ENCODE measurements at regions not wholly inside any gene's neighbourhood (a gene's known extent, or its start where the extent isn't known, plus 50 kb on each side); places are given as distances from the start of the nearest gene placed in this dataset.

DNA sequence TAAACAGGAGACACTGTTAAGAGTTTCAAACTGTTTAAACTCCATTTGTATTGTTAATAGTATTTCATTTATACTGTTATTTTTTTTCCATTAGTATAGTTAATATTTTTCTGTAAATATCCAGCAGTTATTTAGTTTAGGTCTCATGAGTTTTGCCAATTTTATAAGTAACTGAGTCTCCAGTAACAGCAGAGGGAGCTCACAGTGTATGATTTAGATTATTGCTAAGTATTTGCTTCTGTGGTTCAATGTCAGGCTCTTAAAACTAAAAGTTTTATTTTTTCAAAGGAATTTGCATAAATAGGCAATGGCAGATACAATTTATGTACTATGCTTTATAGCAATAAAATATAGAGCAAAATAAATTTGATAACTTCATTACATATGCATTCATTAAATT lies 209.7 kb downstream of the ATXN7L3B start (continued):
- no peak for TF ChIP-seq TSC22D2 (CRISPR knock-in tag; IDR thresholded peaks at IDR 0.05; ENCODE audit: borderline replicate concordance)

DNA sequence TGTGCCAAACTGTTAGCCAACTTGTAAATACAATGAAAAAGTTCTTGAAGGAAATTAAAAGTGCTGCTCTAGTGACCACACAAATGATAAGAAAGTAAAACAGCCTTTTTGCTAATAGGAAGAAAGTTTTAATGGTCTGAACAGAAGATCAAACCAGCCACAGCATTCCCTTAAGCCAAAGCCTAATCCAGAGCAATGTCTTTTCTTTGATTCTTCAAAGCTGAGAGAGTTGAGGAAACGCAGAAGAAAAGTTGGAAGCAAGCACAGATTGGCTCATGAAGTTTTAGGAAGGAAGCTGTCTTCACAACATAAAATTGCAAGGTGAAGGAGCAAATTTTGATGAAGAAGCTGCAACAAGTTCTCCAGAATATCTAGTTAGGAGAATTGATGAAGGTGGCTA lies 213.8 kb downstream of the ATXN7L3B start:
- Histone ChIP-seq H3K4me3 (replicated peaks in 1 of 3; ENCODE audit: insufficient read depth in 1 of 3, low read depth in 2 of 3, low read length in 3 of 3) (no peak overlapping the region), H2AFZ (ENCODE audit: low read length) (no peak overlapping the region), H3K27me3 (ENCODE audit: control insufficient read depth in 1 of 2, insufficient read depth in 2 of 2, low read length in 2 of 2) (no peaks in the 10 kb centered on the region), H3K79me2 (ENCODE audit: insufficient read depth, low read length) (no peaks in the 10 kb centered on the region), H3K9ac (ENCODE audit: insufficient read depth, low read depth, low read length) (no peak overlapping the region), H3K9me3 (ENCODE audit: low read length) (no peaks in the 10 kb centered on the region), H4K20me1 (ENCODE audit: insufficient read depth, low read length) (no peaks in the 10 kb centered on the region), H3K36me3 (replicated peaks in 1 of 2; ENCODE audit: control insufficient read depth in 1 of 2, insufficient read depth in 2 of 2, low read length in 2 of 2) (no peaks in the 10 kb centered on the region), H3K4me2 (ENCODE audit: low read depth, low read length) (no peak overlapping the region), H3K4me1 (ENCODE audit: insufficient read depth, low read length) (no peaks in the 10 kb centered on the region), H3K27ac (ENCODE audit: extremely low read length, insufficient read depth, low read length) (no peak overlapping the region)
- POLR2A ChIA-PET = no interaction called here
- WGBS (ENCODE audit: low lambda C conversion rate) = 3% methylated on average over 1 of the region's 1 CpG
- TF ChIP-seq ZSCAN30 (CRISPR knock-in tag; IDR thresholded peaks at IDR 0.05) = no peak
- TF ChIP-seq NKX3-1 (CRISPR knock-in tag; IDR thresholded peaks at IDR 0.05) = no peak
- no peak for TF ChIP-seq HCFC1 (IDR thresholded peaks at IDR 0.05; ENCODE audit: low read depth, low read length)
- TF ChIP-seq, protein P1, sequence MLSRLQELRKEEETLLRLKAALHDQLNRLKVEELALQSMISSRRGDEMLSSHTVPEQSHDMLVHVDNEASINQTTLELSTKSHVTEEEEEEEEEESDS (CRISPR knock-in tag; IDR thresholded peaks at IDR 0.05; ENCODE audit: borderline replicate concordance) = no peak
- TF ChIP-seq, protein P2, sequence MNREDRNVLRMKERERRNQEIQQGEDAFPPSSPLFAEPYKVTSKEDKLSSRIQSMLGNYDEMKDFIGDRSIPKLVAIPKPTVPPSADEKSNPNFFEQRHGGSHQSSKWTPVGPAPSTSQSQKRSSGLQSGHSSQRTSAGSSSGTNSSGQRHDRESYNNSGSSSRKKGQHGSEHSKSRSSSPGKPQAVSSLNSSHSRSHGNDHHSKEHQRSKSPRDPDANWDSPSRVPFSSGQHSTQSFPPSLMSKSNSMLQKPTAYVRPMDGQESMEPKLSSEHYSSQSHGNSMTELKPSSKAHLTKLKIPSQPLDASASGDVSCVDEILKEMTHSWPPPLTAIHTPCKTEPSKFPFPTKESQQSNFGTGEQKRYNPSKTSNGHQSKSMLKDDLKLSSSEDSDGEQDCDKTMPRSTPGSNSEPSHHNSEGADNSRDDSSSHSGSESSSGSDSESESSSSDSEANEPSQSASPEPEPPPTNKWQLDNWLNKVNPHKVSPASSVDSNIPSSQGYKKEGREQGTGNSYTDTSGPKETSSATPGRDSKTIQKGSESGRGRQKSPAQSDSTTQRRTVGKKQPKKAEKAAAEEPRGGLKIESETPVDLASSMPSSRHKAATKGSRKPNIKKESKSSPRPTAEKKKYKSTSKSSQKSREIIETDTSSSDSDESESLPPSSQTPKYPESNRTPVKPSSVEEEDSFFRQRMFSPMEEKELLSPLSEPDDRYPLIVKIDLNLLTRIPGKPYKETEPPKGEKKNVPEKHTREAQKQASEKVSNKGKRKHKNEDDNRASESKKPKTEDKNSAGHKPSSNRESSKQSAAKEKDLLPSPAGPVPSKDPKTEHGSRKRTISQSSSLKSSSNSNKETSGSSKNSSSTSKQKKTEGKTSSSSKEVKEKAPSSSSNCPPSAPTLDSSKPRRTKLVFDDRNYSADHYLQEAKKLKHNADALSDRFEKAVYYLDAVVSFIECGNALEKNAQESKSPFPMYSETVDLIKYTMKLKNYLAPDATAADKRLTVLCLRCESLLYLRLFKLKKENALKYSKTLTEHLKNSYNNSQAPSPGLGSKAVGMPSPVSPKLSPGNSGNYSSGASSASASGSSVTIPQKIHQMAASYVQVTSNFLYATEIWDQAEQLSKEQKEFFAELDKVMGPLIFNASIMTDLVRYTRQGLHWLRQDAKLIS (CRISPR knock-in tag; IDR thresholded peaks at IDR 0.05) = no peak
- TF ChIP-seq ZNF510 (CRISPR knock-in tag; IDR thresholded peaks at IDR 0.05; ENCODE audit: low read depth) = no peak
- no peak for TF ChIP-seq SNRNP70 (IDR thresholded peaks at IDR 0.05; ENCODE audit: low read depth, low read length)
- TF ChIP-seq, protein P3, sequence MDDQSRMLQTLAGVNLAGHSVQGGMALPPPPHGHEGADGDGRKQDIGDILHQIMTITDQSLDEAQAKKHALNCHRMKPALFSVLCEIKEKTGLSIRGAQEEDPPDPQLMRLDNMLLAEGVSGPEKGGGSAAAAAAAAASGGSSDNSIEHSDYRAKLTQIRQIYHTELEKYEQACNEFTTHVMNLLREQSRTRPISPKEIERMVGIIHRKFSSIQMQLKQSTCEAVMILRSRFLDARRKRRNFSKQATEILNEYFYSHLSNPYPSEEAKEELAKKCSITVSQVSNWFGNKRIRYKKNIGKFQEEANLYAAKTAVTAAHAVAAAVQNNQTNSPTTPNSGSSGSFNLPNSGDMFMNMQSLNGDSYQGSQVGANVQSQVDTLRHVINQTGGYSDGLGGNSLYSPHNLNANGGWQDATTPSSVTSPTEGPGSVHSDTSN (CRISPR knock-in tag; IDR thresholded peaks at IDR 0.05; ENCODE audit: borderline replicate concordance) = no peak
- TF ChIP-seq ZNF790 (CRISPR knock-in tag; IDR thresholded peaks at IDR 0.05; ENCODE audit: borderline replicate concordance) = no peak
- TF ChIP-seq, protein P4, sequence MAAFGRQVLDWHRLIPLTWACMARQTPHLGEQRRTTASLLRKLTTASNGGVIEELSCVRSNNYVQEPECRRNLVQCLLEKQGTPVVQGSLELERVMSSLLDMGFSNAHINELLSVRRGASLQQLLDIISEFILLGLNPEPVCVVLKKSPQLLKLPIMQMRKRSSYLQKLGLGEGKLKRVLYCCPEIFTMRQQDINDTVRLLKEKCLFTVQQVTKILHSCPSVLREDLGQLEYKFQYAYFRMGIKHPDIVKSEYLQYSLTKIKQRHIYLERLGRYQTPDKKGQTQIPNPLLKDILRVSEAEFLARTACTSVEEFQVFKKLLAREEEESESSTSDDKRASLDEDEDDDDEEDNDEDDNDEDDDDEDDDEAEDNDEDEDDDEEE (CRISPR knock-in tag; IDR thresholded peaks at IDR 0.05) = no peak
- in situ Hi-C loops (cut with HindIII; ENCODE audit: extremely low pct_ligation_motif_present, low pct_unique_long_range_greater_than_20kb) (no loop called here), intact Hi-C loops (cut with micrococcal nuclease; ENCODE audit: unreplicated experiment) (no loop called here)
- ATAC-seq (no peak), FAIRE-seq (no peak), DNase-seq (ENCODE audit: low spot score) (no peak)
- BruUV-seq (replicated peaks) = no TSS peak
- CTCF ChIA-PET (ENCODE audit: low intra/inter-chr PET ratio, low total read pairs) = no interaction called here

Data from HepG2 (cell line).